ENCODE measurements at regions not wholly inside any gene's neighbourhood (a gene's known extent, or its start where the extent isn't known, plus 50 kb on each side); places are given as distances from the start of the nearest gene placed in this dataset.

GRCh38 chr6:156146891-156147290, 630.3 kb upstream of the ARID1B start:
- TF ChIP-seq, protein P1, sequence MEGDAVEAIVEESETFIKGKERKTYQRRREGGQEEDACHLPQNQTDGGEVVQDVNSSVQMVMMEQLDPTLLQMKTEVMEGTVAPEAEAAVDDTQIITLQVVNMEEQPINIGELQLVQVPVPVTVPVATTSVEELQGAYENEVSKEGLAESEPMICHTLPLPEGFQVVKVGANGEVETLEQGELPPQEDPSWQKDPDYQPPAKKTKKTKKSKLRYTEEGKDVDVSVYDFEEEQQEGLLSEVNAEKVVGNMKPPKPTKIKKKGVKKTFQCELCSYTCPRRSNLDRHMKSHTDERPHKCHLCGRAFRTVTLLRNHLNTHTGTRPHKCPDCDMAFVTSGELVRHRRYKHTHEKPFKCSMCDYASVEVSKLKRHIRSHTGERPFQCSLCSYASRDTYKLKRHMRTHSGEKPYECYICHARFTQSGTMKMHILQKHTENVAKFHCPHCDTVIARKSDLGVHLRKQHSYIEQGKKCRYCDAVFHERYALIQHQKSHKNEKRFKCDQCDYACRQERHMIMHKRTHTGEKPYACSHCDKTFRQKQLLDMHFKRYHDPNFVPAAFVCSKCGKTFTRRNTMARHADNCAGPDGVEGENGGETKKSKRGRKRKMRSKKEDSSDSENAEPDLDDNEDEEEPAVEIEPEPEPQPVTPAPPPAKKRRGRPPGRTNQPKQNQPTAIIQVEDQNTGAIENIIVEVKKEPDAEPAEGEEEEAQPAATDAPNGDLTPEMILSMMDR (IDR thresholded peaks at IDR 0.05): no peak
- TF ChIP-seq POLR2A (IDR thresholded peaks at IDR 0.05; ENCODE audit: low read depth): no peak
- no peak for TF ChIP-seq EP300 (IDR thresholded peaks at IDR 0.05)

Measured in esophagus muscularis mucosa (tissue), 4 donors.